C4-2B (cell line): ENCODE measurements at regions not wholly inside any gene's neighbourhood (a gene's known extent, or its start where the extent isn't known, plus 50 kb on each side); places are given as distances from the start of the nearest gene placed in this dataset.
"Not testable (repeated sequence)": the region's sequence is repeated elsewhere in the genome, so short reads cannot be mapped to it uniquely, and the experiment has no call there.

Experiments
- H3K27ac ChIP-seq: fragments of 450-650 bp; 2 replicates; pipeline ENCODE4 v1.5.1; 2017
- ZFX ChIP-seq: fragments of 450-650 bp; IDR thresholded peaks from 2 replicates; pipeline ENCODE4 v1.6.1; 2017
- TF ChIP-seq, protein P1 (sequence below): fragments of 450-650 bp; conservative IDR thresholded peaks from 2 replicates; pipeline ENCODE4 v1.5.1; 2017; ENCODE audit warnings: mild to moderate bottlenecking

- H3K27ac ChIP-seq, result no peak overlapping the region
- TF ChIP-seq, protein P1, sequence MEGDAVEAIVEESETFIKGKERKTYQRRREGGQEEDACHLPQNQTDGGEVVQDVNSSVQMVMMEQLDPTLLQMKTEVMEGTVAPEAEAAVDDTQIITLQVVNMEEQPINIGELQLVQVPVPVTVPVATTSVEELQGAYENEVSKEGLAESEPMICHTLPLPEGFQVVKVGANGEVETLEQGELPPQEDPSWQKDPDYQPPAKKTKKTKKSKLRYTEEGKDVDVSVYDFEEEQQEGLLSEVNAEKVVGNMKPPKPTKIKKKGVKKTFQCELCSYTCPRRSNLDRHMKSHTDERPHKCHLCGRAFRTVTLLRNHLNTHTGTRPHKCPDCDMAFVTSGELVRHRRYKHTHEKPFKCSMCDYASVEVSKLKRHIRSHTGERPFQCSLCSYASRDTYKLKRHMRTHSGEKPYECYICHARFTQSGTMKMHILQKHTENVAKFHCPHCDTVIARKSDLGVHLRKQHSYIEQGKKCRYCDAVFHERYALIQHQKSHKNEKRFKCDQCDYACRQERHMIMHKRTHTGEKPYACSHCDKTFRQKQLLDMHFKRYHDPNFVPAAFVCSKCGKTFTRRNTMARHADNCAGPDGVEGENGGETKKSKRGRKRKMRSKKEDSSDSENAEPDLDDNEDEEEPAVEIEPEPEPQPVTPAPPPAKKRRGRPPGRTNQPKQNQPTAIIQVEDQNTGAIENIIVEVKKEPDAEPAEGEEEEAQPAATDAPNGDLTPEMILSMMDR, result no peak
- TF ChIP-seq ZFX, result no peak
These were observed 145.5 kb upstream of the ARG1 start for GRCh38 chr6:131427434-131428058.

DNA sequence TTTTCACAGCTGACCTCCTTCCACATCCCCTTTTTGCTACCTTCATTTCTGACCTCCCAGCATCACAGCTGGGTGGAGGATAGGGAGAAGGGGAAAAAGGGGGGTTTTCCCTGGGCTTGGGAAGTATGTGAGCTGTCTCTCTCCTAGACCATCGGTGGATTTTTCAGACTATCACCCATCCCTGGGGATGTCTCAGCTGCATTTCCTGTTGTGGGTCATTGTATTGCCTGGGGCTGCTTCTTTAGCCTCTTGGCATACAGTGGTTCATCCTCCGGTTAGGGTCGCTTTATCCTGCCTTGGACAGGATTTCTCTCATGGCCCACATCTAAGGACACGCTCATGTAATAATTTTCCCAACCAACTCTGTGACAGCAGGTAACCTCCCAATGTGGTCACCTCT, 142.5 kb upstream of the ARG1 start:
- TF ChIP-seq, protein P1, result no peak
- TF ChIP-seq ZFX, result no peak

GRCh38 chr6:131431718-131432117, 141.3 kb upstream of the ARG1 start:
- H3K27ac ChIP-seq, result no peak overlapping the region
- TF ChIP-seq, protein P1, result no peak
- no peak for TF ChIP-seq ZFX

More for the DNA sequence above, 142.5 kb upstream of the ARG1 start:
- no peak overlapping the region for H3K27ac ChIP-seq

DNA sequence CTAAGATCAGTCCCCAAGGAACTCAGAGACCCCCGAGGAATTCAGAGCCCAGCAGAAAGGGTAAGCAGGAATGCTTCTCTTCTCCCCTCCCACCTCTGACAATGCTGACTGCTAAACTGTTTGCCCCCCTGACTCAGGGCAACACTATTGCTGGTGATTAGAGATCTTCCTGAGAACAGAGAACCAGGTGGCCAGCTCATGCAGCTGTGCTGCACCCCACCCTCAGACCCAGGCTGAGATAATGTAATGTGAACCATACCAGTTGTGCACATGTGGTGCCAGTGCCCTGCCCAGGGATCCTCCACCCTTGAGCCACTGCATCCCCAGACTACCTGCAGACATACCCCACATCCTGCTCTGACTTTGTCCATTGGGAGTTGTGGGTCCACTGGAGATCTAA, 139.1 kb upstream of the ARG1 start:
- TF ChIP-seq, protein P1, result no peak
- TF ChIP-seq ZFX, result no peak
- H3K27ac ChIP-seq, result no peak overlapping the region

GRCh38 chr6:131436358-131436757, 136.7 kb upstream of the ARG1 start:
- H3K27ac ChIP-seq, result no peak overlapping the region
- no peak for TF ChIP-seq ZFX
- TF ChIP-seq, protein P1, result no peak

DNA sequence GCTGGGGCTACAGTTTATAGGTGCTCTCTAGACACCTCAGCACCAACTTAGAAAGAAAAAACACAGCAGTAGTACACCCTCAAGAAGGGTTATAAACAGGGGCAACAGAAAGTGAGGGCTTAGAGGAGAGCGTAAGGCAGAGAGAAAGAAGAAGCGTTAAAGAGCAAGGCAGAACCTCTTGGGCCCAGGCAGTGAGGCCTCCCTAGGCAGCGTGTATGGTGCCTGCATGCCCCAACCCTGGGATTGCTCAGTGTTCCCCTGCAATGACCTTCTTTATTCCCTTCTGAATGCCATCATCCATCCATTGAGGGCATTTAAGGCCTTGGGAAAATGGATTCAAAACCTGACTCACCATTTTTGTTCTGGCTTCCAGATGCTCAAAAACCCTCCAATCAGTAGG, 130.0 kb upstream of the ARG1 start:
- no peak for TF ChIP-seq ZFX
- TF ChIP-seq, protein P1, result no peak
- H3K27ac ChIP-seq, result no peak overlapping the region

- TF ChIP-seq ZFX, result no peak
- TF ChIP-seq, protein P1, result no peak
- no peak overlapping the region for H3K27ac ChIP-seq
These were observed 129.5 kb upstream of the ARG1 start for GRCh38 chr6:131443514-131443913.

GRCh38 chr6:131445356-131445755, 127.7 kb upstream of the ARG1 start:
- not testable (repeated sequence) for H3K27ac ChIP-seq
